Loucy (cell line): ENCODE measurements at regions not wholly inside any gene's neighbourhood (a gene's known extent, or its start where the extent isn't known, plus 50 kb on each side); places are given as distances from the start of the nearest gene placed in this dataset.

Experiments used
- H2AFZ ChIP-seq: fragments of 200-600 bp; sonication (generic); 2 replicates; pipeline ENCODE4 v1.6.0; 2016; ENCODE audit warnings: antibody characterized with exemption, mild to moderate bottlenecking, low read length, moderate library complexity
- H3F3A ChIP-seq: fragments of 200-600 bp; 2 replicates; pipeline ENCODE4 v1.6.0; 2016; ENCODE audit warnings: antibody characterized with exemption, low read depth, mild to moderate bottlenecking
- H3K27me3 ChIP-seq: fragments of 200-600 bp; sonication (generic); 2 replicates; pipeline ENCODE4 v1.6.1; 2014; ENCODE audit warnings: low read length, mild to moderate bottlenecking; ENCODE audit not compliant: insufficient read depth, poor library complexity, severe bottlenecking
- H3K36me3 ChIP-seq: fragments of 200-600 bp; sonication (generic); 2 replicates; pipeline ENCODE4 v1.6.1; 2016; ENCODE audit warnings: low read length; ENCODE audit not compliant: insufficient read depth
- H3K4me1 ChIP-seq: fragments of 200-600 bp; sonication (generic); 2 replicates; pipeline ENCODE4 v1.5.1; 2014; ENCODE audit warnings: low read length, mild to moderate bottlenecking; ENCODE audit not compliant: insufficient read depth, poor library complexity, severe bottlenecking
- H3K4me2 ChIP-seq: fragments of 200-600 bp; sonication (generic); 2 replicates; pipeline ENCODE4 v1.6.0; 2014; ENCODE audit warnings: antibody characterized with exemption, low read length, low read depth, mild to moderate bottlenecking; ENCODE audit not compliant: poor library complexity, severe bottlenecking
- H3K4me3 ChIP-seq: fragments of 200-600 bp; sonication (generic); 2 replicates; pipeline ENCODE4 v1.5.1; 2014; ENCODE audit warnings: low read length, mild to moderate bottlenecking, mixed read lengths; ENCODE audit not compliant: poor library complexity, severe bottlenecking
- H3K79me2 ChIP-seq: fragments of 200-600 bp; sonication (generic); 2 replicates; pipeline ENCODE4 v1.6.1; 2014; ENCODE audit warnings: low read length; ENCODE audit not compliant: insufficient read depth
- H3K9ac ChIP-seq: fragments of 200-600 bp; sonication (generic); 2 replicates; pipeline ENCODE4 v1.6.0; 2014; ENCODE audit warnings: mild to moderate bottlenecking, low read depth, low read length, moderate library complexity; ENCODE audit not compliant: poor library complexity, severe bottlenecking
- H3K9me2 ChIP-seq: fragments of 200-600 bp; sonication (generic); replicated peaks from 2 replicates; pipeline ENCODE4 v1.6.1; 2016; ENCODE audit warnings: low read depth, low read length, mixed read lengths
- H3K9me3 ChIP-seq: fragments of 200-600 bp; sonication (generic); 2 replicates; pipeline ENCODE4 v1.6.1; 2014; ENCODE audit warnings: mild to moderate bottlenecking, antibody characterized with exemption, low read length, low read depth; ENCODE audit not compliant: insufficient read depth
- H4K20me1 ChIP-seq: fragments of 200-600 bp; sonication (generic); 2 replicates; pipeline ENCODE4 v1.6.0; 2014; ENCODE audit warnings: antibody characterized with exemption, low read length, mild to moderate bottlenecking; ENCODE audit not compliant: insufficient read depth, poor library complexity, severe bottlenecking
- EZH2phosphoT487 ChIP-seq: fragments of 200-600 bp; IDR thresholded peaks from 2 replicates; pipeline ENCODE4 v1.6.1; 2018; ENCODE audit warnings: antibody characterized with exemption, mild to moderate bottlenecking, moderate library complexity, borderline replicate concordance
- TF ChIP-seq, protein P1 (sequence below): fragments of 200-600 bp; sonication (generic); conservative IDR thresholded peaks from 2 replicates; pipeline ENCODE4 v1.5.1; 2014; ENCODE audit warnings: mild to moderate bottlenecking, antibody characterized with exemption, low read length

DNA sequence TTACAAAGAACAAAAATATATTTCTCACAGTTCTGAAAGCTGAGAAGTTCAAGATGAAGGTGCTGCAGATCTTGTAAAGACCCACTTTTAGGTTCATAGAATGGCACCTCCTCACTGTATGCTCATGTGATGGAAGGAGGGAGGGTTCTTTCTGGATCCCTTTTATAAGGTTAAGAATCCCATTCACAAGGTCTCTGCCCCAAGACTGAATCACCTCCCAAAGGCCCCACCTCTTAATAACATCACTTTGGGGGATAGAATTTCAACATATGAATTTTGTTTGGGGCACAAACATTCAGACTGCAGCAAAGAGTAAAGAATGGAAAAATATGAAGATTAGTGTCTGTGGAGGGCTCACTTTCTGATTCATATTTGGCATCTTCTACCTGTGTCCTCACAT is 77.1 kb upstream of the PRR16 start:
- no peaks in the 10 kb centered on the region for H4K20me1 ChIP-seq
- TF ChIP-seq, protein P1, sequence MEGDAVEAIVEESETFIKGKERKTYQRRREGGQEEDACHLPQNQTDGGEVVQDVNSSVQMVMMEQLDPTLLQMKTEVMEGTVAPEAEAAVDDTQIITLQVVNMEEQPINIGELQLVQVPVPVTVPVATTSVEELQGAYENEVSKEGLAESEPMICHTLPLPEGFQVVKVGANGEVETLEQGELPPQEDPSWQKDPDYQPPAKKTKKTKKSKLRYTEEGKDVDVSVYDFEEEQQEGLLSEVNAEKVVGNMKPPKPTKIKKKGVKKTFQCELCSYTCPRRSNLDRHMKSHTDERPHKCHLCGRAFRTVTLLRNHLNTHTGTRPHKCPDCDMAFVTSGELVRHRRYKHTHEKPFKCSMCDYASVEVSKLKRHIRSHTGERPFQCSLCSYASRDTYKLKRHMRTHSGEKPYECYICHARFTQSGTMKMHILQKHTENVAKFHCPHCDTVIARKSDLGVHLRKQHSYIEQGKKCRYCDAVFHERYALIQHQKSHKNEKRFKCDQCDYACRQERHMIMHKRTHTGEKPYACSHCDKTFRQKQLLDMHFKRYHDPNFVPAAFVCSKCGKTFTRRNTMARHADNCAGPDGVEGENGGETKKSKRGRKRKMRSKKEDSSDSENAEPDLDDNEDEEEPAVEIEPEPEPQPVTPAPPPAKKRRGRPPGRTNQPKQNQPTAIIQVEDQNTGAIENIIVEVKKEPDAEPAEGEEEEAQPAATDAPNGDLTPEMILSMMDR, result no peak
- no peak for TF ChIP-seq EZH2phosphoT487
- peaks cover 16% of the 10 kb centered on the region for H3K4me1 ChIP-seq
- H3K27me3 ChIP-seq, result no peaks in the 10 kb centered on the region
- H3K9me2 ChIP-seq, result no peaks in the 10 kb centered on the region
- no peaks in the 10 kb centered on the region for H3K79me2 ChIP-seq
- H2AFZ ChIP-seq, result peak overlapping the region; percentile 64; the same call in 1 of the 2 replicates
- H3K9me3 ChIP-seq, result no peaks in the 10 kb centered on the region
- peaks cover 8% of the 10 kb centered on the region; the same call in 1 of the 2 replicates for H3F3A ChIP-seq
- H3K4me3 ChIP-seq, result no peak overlapping the region
- H3K9ac ChIP-seq, result no peak overlapping the region
- H3K36me3 ChIP-seq, result no peaks in the 10 kb centered on the region
- H3K4me2 ChIP-seq, result no peak overlapping the region

DNA sequence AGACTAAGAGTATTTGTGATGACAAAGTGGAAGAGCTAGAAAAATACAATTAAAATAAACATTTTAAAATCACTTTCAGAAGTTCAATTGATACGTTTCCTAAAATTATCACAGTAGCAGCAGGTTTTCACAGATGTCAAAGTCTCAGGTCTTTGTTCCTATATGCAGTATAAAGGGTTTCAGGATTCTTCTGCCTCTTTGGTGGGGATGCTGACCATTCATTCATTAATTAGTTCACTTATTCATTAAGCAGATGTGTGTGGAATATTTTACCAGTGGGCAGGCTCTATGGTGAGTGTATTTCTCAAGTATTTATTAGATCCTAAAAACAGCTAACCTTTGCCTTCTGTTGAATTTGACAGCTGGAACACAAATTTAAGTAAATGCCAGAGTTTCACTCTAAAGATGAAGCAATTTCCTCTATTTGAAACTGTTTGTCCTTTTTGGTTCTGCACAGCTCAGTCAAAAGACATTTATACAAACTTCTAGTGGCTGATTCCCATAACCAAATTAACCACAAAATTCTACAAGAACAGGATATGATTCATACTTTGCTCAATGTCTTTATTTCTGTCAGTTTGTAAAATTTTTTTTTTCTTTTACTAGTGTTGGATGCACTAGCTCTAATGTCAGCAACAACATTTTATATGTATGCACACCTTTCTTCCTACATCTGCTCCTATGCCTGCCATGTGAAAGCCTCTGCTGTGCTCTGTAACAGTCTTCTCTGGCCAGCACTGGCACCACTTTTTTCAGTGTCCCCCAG is 75.9 kb upstream of the PRR16 start:
- Histone ChIP-seq H3K9me2 (no peaks in the 10 kb centered on the region), H3K4me3 (peak overlapping the region; percentile 27), H3K79me2 (no peaks in the 10 kb centered on the region), H3K4me1 (peaks cover 16% of the 10 kb centered on the region), H3F3A (peaks cover 8% of the 10 kb centered on the region; the same call in 1 of the 2 replicates), H3K9ac (peak overlapping the region; percentile 39), H3K4me2 (peak overlapping the region; percentile 48), H4K20me1 (no peaks in the 10 kb centered on the region), H2AFZ (no peak overlapping the region), H3K27me3 (no peaks in the 10 kb centered on the region), H3K36me3 (no peaks in the 10 kb centered on the region), H3K9me3 (no peaks in the 10 kb centered on the region)
- TF ChIP-seq EZH2phosphoT487, result no peak
- TF ChIP-seq, protein P1, result no peak

DNA sequence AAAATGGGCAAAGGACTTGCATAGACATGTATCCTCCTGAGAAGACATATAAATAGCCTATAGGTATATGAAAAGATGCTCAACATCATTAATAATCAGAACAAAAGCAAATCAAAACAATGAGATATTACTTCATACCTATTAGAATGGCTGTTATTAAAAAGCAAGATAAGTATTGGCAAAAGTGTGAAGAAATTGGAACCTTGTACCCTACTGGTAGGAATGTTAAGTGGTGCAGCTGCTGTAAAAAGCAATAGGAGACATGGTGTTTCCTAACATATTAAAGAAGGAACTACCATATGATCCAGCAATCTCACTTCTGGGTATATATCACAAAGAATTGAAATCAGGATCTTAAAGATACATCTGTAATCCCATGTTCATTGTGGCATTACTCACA is 69.8 kb upstream of the PRR16 start:
- Histone ChIP-seq H3K4me1 (no peaks in the 10 kb centered on the region), H3K9me2 (no peaks in the 10 kb centered on the region), H3K36me3 (no peaks in the 10 kb centered on the region), H3F3A (no peaks in the 10 kb centered on the region), H4K20me1 (no peaks in the 10 kb centered on the region), H3K27me3 (no peaks in the 10 kb centered on the region), H3K4me3 (no peak overlapping the region), H3K9ac (no peak overlapping the region), H3K4me2 (no peak overlapping the region), H2AFZ (no peak overlapping the region), H3K9me3 (no peaks in the 10 kb centered on the region), H3K79me2 (no peaks in the 10 kb centered on the region)
- TF ChIP-seq, protein P1, result no peak
- no peak for TF ChIP-seq EZH2phosphoT487
